ENCODE measurements at regions not wholly inside any gene's neighbourhood (a gene's known extent, or its start where the extent isn't known, plus 50 kb on each side); places are given as distances from the start of the nearest gene placed in this dataset.
A peak's percentile ranks its signal among the peaks of the same experiment; 100 is the strongest.

DNA sequence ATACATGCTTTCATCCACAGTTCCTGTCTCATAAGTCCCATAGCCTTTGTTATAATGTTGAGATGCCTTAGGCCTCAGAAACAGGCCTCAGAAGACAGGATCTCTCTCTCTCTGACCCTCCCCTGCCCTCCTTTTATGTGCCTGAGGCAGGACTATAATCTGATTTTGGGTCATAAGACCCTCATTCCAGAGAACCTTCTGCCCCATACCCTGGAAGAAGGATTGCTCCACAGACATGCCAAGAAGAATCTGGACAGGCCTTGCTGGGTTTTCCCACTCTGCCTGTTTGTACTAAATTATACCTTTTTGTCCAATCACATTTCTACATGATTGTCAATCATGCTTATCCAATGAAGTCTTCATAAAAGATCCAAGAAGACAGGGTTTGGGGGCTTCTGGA is 57.2 kb upstream of the MME start:
- no peaks in the 10 kb centered on the region for H3K36me3 ChIP-seq (ENCODE audit: insufficient read depth, low read length)
- H3K9me2 ChIP-seq (ENCODE audit: low read depth, low read length) = no peaks in the 10 kb centered on the region
- H3K4me2 ChIP-seq (ENCODE audit: low read length) = no peak overlapping the region
- no peak overlapping the region for H2AFZ ChIP-seq (ENCODE audit: low read length)
- no peaks in the 10 kb centered on the region for H3K9me3 ChIP-seq (ENCODE audit: low read length)
- H3K27ac ChIP-seq (ENCODE audit: low read depth, low read length, poor library complexity, severe bottlenecking) = no peak overlapping the region
- H3K4me3 ChIP-seq (ENCODE audit: low read depth, low read length, poor library complexity, severe bottlenecking) = no peak overlapping the region
- no peaks in the 10 kb centered on the region for H3K79me2 ChIP-seq (ENCODE audit: insufficient read depth, low read length)
- no peaks in the 10 kb centered on the region for H4K20me1 ChIP-seq (ENCODE audit: insufficient read depth, low read length)
- peaks cover 11% of the 10 kb centered on the region for H3K4me1 ChIP-seq (ENCODE audit: insufficient read depth, low read length, severe bottlenecking)
- no peaks in the 10 kb centered on the region for H3K27me3 ChIP-seq (ENCODE audit: insufficient read depth, low read length)
- TF ChIP-seq, protein P1, sequence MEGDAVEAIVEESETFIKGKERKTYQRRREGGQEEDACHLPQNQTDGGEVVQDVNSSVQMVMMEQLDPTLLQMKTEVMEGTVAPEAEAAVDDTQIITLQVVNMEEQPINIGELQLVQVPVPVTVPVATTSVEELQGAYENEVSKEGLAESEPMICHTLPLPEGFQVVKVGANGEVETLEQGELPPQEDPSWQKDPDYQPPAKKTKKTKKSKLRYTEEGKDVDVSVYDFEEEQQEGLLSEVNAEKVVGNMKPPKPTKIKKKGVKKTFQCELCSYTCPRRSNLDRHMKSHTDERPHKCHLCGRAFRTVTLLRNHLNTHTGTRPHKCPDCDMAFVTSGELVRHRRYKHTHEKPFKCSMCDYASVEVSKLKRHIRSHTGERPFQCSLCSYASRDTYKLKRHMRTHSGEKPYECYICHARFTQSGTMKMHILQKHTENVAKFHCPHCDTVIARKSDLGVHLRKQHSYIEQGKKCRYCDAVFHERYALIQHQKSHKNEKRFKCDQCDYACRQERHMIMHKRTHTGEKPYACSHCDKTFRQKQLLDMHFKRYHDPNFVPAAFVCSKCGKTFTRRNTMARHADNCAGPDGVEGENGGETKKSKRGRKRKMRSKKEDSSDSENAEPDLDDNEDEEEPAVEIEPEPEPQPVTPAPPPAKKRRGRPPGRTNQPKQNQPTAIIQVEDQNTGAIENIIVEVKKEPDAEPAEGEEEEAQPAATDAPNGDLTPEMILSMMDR (IDR thresholded peaks at IDR 0.05; ENCODE audit: low read length) = no peak
- TF ChIP-seq EZH2 (IDR thresholded peaks at IDR 0.05; ENCODE audit: borderline replicate concordance, low read length) = no peak
- H3K9ac ChIP-seq (ENCODE audit: low read length) = no peak overlapping the region
- H3F3A ChIP-seq (ENCODE audit: insufficient read depth, low read length) = no peaks in the 10 kb centered on the region

DNA sequence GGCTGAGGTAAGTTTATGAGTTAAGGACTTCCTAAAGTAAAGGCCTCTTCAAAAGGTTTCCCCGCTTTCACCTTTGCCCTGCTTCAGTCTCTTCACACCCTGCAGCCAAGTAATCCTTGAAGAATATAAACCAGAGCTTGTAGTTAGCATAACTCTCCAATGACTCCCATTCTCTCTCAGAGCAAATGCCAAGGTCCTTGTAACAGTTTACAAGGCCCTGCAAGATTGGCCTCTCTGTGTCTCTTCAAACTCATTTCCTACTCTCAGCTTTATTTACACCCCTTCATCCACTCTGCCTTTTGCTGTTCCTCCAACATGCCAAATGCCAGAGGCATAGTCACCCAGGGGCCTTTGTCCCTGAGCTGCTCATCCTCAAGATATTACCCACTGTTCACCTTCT is 60.5 kb upstream of the MME start:
- H3K9me2 ChIP-seq (ENCODE audit: low read depth, low read length) = no peaks in the 10 kb centered on the region
- no peak overlapping the region for H3K4me2 ChIP-seq (ENCODE audit: low read length)
- H3K4me3 ChIP-seq (ENCODE audit: low read depth, low read length, poor library complexity, severe bottlenecking) = no peak overlapping the region
- H3K27ac ChIP-seq (ENCODE audit: low read depth, low read length, poor library complexity, severe bottlenecking) = no peak overlapping the region
- peak overlapping the region; percentile 76; the same call in 1 of the 2 replicates for H2AFZ ChIP-seq (ENCODE audit: low read length)
- no peak for TF ChIP-seq EZH2 (IDR thresholded peaks at IDR 0.05; ENCODE audit: borderline replicate concordance, low read length)
- TF ChIP-seq, protein P1 (IDR thresholded peaks at IDR 0.05; ENCODE audit: low read length) = no peak
- H3K36me3 ChIP-seq (ENCODE audit: insufficient read depth, low read length) = no peaks in the 10 kb centered on the region
- H3K79me2 ChIP-seq (ENCODE audit: insufficient read depth, low read length) = no peaks in the 10 kb centered on the region
- no peaks in the 10 kb centered on the region for H4K20me1 ChIP-seq (ENCODE audit: insufficient read depth, low read length)
- H3K9me3 ChIP-seq (ENCODE audit: low read length) = no peaks in the 10 kb centered on the region
- H3K9ac ChIP-seq (ENCODE audit: low read length) = no peak overlapping the region
- peaks cover 19% of the 10 kb centered on the region for H3K4me1 ChIP-seq (ENCODE audit: insufficient read depth, low read length, severe bottlenecking)
- H3F3A ChIP-seq (ENCODE audit: insufficient read depth, low read length) = no peaks in the 10 kb centered on the region
- no peaks in the 10 kb centered on the region for H3K27me3 ChIP-seq (ENCODE audit: insufficient read depth, low read length)

DNA sequence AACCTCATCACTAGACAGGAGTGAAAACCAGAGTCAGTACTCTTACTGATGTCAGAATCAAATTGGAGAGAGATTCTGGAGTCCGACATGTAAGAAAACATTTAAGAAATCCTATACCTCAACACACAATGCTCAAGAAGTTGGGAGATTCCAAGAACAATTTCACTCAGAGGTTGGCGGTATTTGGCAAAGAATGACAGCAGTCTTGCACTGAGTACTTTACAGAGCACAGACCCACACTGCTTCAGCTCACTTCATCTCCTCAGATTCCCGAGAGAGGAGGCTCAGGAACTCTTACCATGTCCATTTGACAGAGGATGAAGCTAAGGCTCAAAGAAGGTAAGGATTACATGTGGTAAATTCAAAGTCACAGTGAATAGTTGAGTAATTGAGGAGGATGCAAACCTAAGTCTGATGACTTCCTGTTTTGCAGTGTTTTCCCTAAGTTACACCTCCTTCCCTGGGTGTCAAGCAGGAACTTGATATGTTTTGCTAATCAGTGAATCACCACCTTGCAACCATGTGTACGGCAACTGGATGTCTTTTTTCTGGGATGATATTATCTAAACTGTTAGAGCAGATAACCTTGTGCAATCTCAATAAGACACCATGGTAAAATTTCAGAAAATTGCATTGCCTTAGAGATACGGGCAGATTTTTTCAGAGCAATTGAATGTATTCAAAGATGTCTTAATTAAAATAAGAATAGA is 61.3 kb upstream of the MME start:
- Histone ChIP-seq H3K79me2 (ENCODE audit: insufficient read depth, low read length) (no peaks in the 10 kb centered on the region), H3F3A (ENCODE audit: insufficient read depth, low read length) (no peaks in the 10 kb centered on the region), H4K20me1 (ENCODE audit: insufficient read depth, low read length) (no peaks in the 10 kb centered on the region), H3K4me1 (ENCODE audit: insufficient read depth, low read length, severe bottlenecking) (peaks cover 19% of the 10 kb centered on the region), H3K27me3 (ENCODE audit: insufficient read depth, low read length) (no peaks in the 10 kb centered on the region), H3K4me2 (ENCODE audit: low read length) (no peak overlapping the region), H3K4me3 (ENCODE audit: low read depth, low read length, poor library complexity, severe bottlenecking) (no peak overlapping the region), H3K27ac (ENCODE audit: low read depth, low read length, poor library complexity, severe bottlenecking) (peak overlapping the region; percentile 13), H3K9me2 (ENCODE audit: low read depth, low read length) (no peaks in the 10 kb centered on the region), H3K9me3 (ENCODE audit: low read length) (no peaks in the 10 kb centered on the region), H3K9ac (ENCODE audit: low read length) (no peak overlapping the region), H3K36me3 (ENCODE audit: insufficient read depth, low read length) (no peaks in the 10 kb centered on the region), H2AFZ (ENCODE audit: low read length) (peak overlapping the region; percentile 76; the same call in 1 of the 2 replicates)
- no peak for TF ChIP-seq EZH2 (IDR thresholded peaks at IDR 0.05; ENCODE audit: borderline replicate concordance, low read length)
- TF ChIP-seq, protein P1 (IDR thresholded peaks at IDR 0.05; ENCODE audit: low read length) = no peak

Measured in OCI-LY1 (cell line).